ENCODE measurements at regions not wholly inside any gene's neighbourhood (a gene's known extent, or its start where the extent isn't known, plus 50 kb on each side); places are given as distances from the start of the nearest gene placed in this dataset.

DNA sequence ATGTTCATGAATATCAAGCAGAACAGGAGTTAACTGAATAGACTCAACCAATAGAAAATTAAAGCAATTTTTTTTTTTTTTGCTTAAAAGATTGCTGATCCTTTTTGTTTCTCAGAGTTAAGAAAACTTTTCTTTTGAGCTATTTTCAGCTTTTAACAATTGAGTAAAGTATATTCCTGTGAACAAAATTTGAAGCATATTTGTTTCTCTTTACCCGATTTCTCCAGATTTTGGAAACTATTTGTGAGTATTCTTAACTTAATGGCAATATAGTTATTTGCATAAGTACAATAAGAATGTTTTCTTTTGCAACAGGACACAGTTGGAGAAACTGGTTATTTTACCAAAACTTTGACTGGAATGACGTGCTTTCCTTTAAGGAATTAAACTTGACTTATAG lies 53.4 kb upstream of the C15orf39 start:
- TF ChIP-seq, protein P1, sequence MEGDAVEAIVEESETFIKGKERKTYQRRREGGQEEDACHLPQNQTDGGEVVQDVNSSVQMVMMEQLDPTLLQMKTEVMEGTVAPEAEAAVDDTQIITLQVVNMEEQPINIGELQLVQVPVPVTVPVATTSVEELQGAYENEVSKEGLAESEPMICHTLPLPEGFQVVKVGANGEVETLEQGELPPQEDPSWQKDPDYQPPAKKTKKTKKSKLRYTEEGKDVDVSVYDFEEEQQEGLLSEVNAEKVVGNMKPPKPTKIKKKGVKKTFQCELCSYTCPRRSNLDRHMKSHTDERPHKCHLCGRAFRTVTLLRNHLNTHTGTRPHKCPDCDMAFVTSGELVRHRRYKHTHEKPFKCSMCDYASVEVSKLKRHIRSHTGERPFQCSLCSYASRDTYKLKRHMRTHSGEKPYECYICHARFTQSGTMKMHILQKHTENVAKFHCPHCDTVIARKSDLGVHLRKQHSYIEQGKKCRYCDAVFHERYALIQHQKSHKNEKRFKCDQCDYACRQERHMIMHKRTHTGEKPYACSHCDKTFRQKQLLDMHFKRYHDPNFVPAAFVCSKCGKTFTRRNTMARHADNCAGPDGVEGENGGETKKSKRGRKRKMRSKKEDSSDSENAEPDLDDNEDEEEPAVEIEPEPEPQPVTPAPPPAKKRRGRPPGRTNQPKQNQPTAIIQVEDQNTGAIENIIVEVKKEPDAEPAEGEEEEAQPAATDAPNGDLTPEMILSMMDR (IDR thresholded peaks at IDR 0.05), result no peak
- TF ChIP-seq POLR2A (IDR thresholded peaks at IDR 0.05), result no peak
